ENCODE measurements at regions not wholly inside any gene's neighbourhood (a gene's known extent, or its start where the extent isn't known, plus 50 kb on each side); places are given as distances from the start of the nearest gene placed in this dataset.
"Not testable (repeated sequence)": the region's sequence is repeated elsewhere in the genome, so short reads cannot be mapped to it uniquely, and the experiment has no call there.

DNA sequence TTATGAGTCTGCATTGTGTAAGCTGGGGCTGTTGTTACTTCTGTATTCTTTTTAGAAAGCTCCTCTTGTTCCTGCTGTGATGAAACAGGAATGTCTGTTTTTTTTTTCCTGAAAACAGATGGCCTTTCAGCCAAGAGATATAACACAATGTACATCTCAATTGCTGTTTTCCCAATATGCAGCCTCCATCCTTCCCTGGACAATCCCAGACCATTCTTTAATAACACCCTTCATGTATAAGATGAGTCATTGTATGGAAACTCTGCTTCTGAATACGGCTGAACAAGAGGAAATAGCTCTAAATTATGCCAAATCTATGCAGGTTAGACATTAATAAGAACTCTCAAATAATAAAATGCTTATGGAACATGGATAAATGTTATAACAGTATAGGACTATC is 60.2 kb upstream of the LRRC4C start:
- DNase-seq, result no peak

GRCh38 chr11:41522391-41522790 is 62.9 kb upstream of the LRRC4C start:
- no peak for DNase-seq

- no peak for DNase-seq
Observed at GRCh38 chr11:41522899-41523672, 63.6 kb upstream of the LRRC4C start.

DNA sequence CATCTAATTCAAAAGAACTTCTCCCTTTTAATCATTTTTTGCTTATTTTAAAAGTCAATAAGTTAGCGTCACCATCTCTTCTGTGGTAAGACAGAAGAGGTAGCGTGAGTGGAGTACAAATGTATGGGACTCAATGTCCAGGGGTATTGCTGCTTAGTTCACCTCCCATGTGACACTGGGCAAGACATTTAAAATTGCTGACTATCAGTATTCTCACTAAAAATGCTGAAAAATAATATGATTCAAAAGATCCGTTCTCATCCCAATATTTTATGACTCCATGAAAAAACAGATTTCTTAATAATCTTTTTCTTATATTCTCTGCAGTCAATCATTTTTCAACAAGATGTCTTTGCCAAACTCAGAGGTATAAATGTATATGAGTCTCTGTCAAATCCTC is 68.1 kb upstream of the LRRC4C start:
- no peak for DNase-seq

DNA sequence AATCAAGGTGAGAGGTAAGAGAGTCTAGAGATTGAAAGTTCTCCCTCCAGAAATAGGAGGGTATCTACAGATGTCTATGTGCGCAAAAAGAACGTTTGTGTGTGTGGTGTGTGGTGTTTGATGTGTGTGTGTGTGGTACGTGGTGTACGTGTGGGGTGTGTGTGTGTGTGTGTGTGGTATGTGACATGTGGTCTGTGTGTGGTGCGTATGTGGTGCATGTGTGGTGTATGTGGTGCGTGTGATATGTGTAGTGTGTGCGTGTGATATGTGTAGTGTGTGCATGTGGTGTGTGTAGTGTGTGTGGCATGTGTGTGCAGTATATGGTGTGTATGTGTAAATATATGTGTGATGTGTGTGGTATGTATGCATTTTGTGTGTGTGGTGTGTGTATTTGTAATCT is 73.0 kb upstream of the LRRC4C start:
- DNase-seq, result no peak

DNA sequence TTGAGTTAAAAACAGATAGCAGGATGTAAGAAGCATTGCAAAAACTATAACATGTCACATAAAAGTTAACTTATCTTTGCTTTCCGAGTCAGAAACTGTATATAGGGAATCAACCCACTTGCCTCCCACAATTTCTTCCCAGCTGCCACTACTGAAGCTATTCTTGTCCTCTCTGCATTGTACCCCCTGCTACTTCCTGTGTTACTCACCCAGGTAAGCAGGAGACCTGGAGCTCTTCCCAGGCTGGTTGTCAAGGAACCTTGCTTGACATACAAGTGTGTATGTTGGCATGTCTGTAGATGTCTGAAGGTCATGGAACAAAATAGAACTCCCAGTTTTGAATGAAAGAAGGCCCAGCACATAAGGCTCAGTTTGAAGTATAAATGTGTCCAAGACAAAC is 74.3 kb upstream of the LRRC4C start:
- no peak for DNase-seq

DNA sequence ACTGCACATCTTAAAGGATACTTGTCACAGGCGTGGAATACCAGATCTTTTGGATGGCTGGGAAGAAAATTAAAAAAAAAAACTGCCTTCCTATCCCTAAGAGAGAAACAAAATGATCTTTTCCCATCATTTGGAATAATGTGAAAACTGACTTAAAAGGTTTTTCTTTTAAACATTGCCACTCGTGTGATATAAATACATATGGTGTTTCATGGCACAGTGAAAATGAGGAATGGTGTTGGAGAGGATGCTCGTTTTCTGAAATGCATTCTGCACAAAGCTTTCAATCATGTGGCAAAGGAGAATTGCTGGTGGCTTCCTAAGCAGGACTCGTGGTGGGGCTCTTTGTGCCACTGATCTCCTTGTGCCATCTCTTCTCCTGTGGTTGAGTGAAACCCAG is 74.9 kb upstream of the LRRC4C start:
- DNase-seq, result no peak

DNA sequence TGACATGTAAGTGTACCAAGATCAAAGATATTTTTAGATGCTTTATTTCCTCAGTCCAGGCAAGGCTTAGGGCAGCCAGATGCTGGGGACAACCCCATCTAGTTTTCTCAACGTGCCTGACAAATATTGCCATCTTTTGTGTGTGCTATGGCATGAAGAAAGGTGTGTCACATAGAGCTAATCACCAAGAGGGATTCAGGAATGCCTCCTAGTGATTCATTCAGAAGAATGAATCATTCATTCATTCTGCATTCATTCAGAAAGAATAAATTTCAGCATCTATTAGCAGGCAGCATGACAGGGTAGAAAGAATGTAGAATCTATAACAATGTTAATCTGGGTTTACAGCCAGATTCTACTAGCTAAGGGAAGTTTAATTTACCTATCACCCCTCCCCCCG is 75.4 kb upstream of the LRRC4C start:
- no peak for DNase-seq

- no peak for DNase-seq
Observed at GRCh38 chr11:41536021-41536568, 76.6 kb upstream of the LRRC4C start.

GRCh38 chr11:41544902-41545301 is 85.5 kb upstream of the LRRC4C start:
- DNase-seq, result not testable (repeated sequence)

- no peak for DNase-seq
Observed at GRCh38 chr11:41578421-41579051, 119.1 kb upstream of the LRRC4C start.

GRCh38 chr11:41579546-41579945 is 120.1 kb upstream of the LRRC4C start:
- no peak for DNase-seq

GRCh38 chr11:41609511-41609910 is 150.1 kb upstream of the LRRC4C start:
- no peak for DNase-seq

DNA sequence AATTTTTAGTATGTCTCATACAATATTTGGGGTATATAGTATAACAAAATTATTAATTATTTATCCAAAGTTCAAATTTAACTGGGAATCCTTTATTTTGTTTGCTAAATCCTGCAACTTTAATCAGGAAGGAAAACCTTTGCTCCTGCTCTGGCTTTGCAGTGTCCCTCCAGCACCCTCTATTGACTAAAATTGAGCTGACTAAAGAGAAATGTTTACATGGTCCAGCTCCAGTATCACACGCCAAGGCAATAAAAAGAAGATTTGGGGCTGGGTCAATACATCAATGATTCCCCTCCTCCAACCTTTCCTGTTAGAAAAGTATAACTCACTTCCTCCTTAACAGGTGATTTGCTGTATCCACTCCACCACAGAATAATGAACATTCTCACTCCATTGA is 153.0 kb upstream of the LRRC4C start:
- no peak for DNase-seq

GRCh38 chr11:41613326-41613725 is 153.9 kb upstream of the LRRC4C start:
- DNase-seq, result no peak

- no peak for DNase-seq
Observed at GRCh38 chr11:41622707-41623359, 163.4 kb upstream of the LRRC4C start.

- no peak for DNase-seq
Observed at GRCh38 chr11:41659985-41660384, 200.5 kb upstream of the LRRC4C start.

DNA sequence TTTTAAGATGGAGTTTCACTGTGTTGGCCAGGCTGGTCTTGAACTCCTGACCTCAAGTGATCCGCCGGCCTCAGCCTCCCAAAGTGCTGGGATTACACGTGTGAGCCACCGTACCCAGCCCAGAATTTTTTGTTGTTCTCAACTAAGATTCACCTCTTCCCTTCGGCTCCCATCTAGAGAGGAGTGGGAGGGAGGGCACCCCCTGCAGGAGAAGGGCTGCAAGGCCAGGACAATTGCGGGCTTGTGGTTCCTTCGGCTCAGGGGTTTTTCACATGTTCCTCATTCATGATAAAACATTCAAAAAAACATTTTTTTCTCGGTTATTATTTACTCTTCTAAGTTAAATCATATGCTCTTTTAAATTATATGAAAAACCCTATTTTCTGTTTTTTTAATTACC is 201.1 kb upstream of the LRRC4C start:
- DNase-seq, result no peak

DNA sequence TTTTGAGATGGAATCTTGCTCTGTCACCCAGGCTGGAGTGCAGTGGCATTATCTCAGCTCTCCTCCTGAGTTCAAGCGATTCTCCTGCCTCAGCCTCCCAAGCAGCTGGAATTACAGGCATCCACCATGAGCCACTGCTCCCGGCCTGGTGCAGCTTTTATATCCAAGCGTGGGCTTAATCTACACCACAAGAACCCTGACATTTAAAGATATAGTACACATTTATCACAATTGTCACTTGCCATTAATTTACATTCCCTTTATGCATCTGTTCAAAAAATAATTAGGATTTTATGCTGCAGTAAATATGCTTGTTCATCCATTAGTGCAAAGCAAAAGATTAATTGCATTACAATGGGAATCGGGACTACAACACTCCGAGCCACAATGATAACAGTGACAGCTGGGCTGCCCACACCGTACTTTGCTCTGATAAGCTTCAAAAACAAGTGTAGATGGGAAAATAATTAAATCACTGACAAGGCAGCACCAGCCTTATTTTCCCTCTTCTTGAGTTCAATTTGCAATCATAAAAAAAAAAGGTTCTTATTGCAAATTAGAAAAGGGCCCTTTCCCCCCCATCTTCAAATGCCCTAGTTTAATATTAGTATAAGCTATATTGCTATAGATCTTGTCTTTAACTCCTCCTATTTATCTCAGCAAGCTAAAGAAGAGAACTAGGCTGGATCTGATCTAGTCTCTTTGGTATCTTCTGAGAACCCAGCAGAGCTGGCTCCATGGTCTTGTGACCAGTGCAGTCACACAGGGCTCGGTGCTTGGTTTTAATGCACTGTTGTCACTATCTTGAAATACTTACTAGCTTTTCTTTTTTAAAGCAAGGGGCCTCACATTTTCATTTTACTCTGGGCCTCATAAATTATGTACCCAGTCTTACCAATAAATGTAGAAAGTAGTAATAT is 206.2 kb upstream of the LRRC4C start:
- DNase-seq, result no peak

- no peak for DNase-seq
Observed at GRCh38 chr11:41666951-41667653, 207.7 kb upstream of the LRRC4C start.

GRCh38 chr11:41675205-41675604 is 215.8 kb upstream of the LRRC4C start:
- no peak for DNase-seq

- no peak for DNase-seq
Observed at GRCh38 chr11:41713030-41713429, 253.6 kb upstream of the LRRC4C start.
